H1 (cell line): ENCODE measurements at regions not wholly inside any gene's neighbourhood (a gene's known extent, or its start where the extent isn't known, plus 50 kb on each side); places are given as distances from the start of the nearest gene placed in this dataset.

Source experiments
- CTCF ChIA-PET: fragments of 300-600 bp; sonication (Branson Sonifier 250); formaldehyde crosslinking; loops from one replicate; lab custom pipeline; 2021; ENCODE audit not compliant: partially characterized antibody; lab: Charles Lee
- POLR2A ChIA-PET: fragments of 300-600 bp; sonication (Branson Sonifier 250); formaldehyde crosslinking; loops from one replicate; lab custom pipeline; 2021; ENCODE audit warnings: inconsistent platforms; ENCODE audit not compliant: partially characterized antibody; lab: Charles Lee
- DNase-seq, 2 experiments: peaks; one replicate each; pipeline versions ENCODE4 v3.0.0 to v3.0.0-alpha.2; 2010 to 2022; ENCODE audit warnings: low spot score in 2 of 2, low read depth in 1 of 2, mixed read lengths in 1 of 2
- FAIRE-seq: peaks from 2 replicates; lab custom pipeline; 2011; peaks lifted over from hg19 to GRCh38; lab: Jason Lieb, UNC
- H2AFZ ChIP-seq: 2 replicates; pipeline ENCODE4 v1.8.1; 2012; ENCODE audit warnings: low read length, inconsistent platforms
- H2AK5ac ChIP-seq: 2 replicates; pipeline ENCODE4 v1.6.1; 2013; ENCODE audit warnings: low read depth, low read length
- H2BK120ac ChIP-seq: replicated peaks from 2 replicates; pipeline ENCODE3; 2013; ENCODE audit warnings: low read depth, low read length, inconsistent platforms
- H2BK12ac ChIP-seq: 2 replicates; pipeline ENCODE4 v1.6.1; 2013; ENCODE audit warnings: low read depth, low read length
- H2BK15ac ChIP-seq: 2 replicates; pipeline ENCODE4 v1.6.1; 2013; ENCODE audit warnings: low read length
- H2BK20ac ChIP-seq: 2 replicates; pipeline ENCODE4 v1.6.1; 2013; ENCODE audit warnings: low read length
- H2BK5ac ChIP-seq: 2 replicates; pipeline ENCODE4 v1.6.1; 2013; ENCODE audit warnings: low read depth, low read length
- H3K14ac ChIP-seq: 2 replicates; pipeline ENCODE4 v1.6.1; 2013; ENCODE audit warnings: inconsistent platforms; ENCODE audit not compliant: insufficient read length
- H3K18ac ChIP-seq: 2 replicates; pipeline ENCODE4 v1.6.1; 2013; ENCODE audit warnings: low read length; ENCODE audit errors: extremely low read depth
- H3K23ac ChIP-seq: 2 replicates; pipeline ENCODE4 v1.6.1; 2013; ENCODE audit warnings: inconsistent platforms; ENCODE audit not compliant: insufficient read length
- H3K23me2 ChIP-seq: 2 replicates; pipeline ENCODE4 v1.6.1; 2013; ENCODE audit warnings: low read depth, low read length
- H3K27ac ChIP-seq: 2 replicates; pipeline ENCODE4 v1.6.1; 2011; ENCODE audit warnings: low read depth, low read length, inconsistent platforms
- H3K27me3 ChIP-seq, 4 experiments: replicated peaks in 1 of 4; 1 replicate in 1 of 4; 2 replicates in 3 of 4; pipeline versions ENCODE4 v1.6.1 to v1.8.1; 2011 to 2013; ENCODE audit warnings: low read length in 3 of 4, mild to moderate bottlenecking in 3 of 4, inconsistent platforms in 2 of 4, mixed read lengths in 2 of 4, moderate library complexity in 1 of 4; ENCODE audit not compliant: control insufficient read depth in 3 of 4, insufficient read depth in 3 of 4; ENCODE audit errors: extremely low read depth in 1 of 4
- H3K36me3 ChIP-seq, 4 experiments: 2 replicates each; pipeline versions ENCODE4 v1.6.1 to v1.8.1; 2011 to 2013; ENCODE audit warnings: mild to moderate bottlenecking in 4 of 4, low read length in 3 of 4, moderate library complexity in 2 of 4, control low read depth in 1 of 4, inconsistent platforms in 1 of 4; ENCODE audit not compliant: insufficient read depth in 4 of 4, control insufficient read depth in 2 of 4
- H3K4ac ChIP-seq: replicated peaks from 2 replicates; pipeline ENCODE3; 2013; ENCODE audit warnings: low read length, low read depth, mixed read lengths, inconsistent platforms; ENCODE audit not compliant: insufficient read length
- H3K4me1 ChIP-seq, 4 experiments: replicated peaks in 1 of 4; 1 replicate in 1 of 4; 2 replicates in 3 of 4; pipeline versions ENCODE4 v1.6.1 to v1.8.1; 2011 to 2013; ENCODE audit warnings: low read length in 3 of 4, inconsistent platforms in 2 of 4, mixed read lengths in 1 of 4; ENCODE audit not compliant: insufficient read depth in 4 of 4, control insufficient read depth in 3 of 4
- H3K4me2 ChIP-seq, 2 experiments: 2 replicates each; pipeline versions ENCODE4 v1.6.1 to v1.8.1; 2011 to 2013; ENCODE audit warnings: low read depth in 2 of 2, low read length in 2 of 2, control low read depth in 1 of 2, inconsistent platforms in 1 of 2, mild to moderate bottlenecking in 1 of 2; ENCODE audit not compliant: insufficient read depth in 1 of 2
- H3K4me3 ChIP-seq, 4 experiments: fragments of 200-600, 300-600 bp in 1 of 4; sonication (generic), shearing (Covaris generic), sonication (Bioruptor Twin) in 1 of 4; 2 replicates each; pipeline versions ENCODE4 v1.5.1 to v1.8.1; 2011 to 2016; ENCODE audit warnings: low read length in 4 of 4, low read depth in 3 of 4, control low read depth in 2 of 4, inconsistent platforms in 2 of 4, mild to moderate bottlenecking in 2 of 4, mixed read lengths in 1 of 4, moderate library complexity in 1 of 4; ENCODE audit not compliant: insufficient read depth in 2 of 4; ENCODE audit errors: extremely low read depth in 1 of 4
- H3K56ac ChIP-seq: replicated peaks from 2 replicates; pipeline ENCODE3; 2013; ENCODE audit warnings: low read depth, mild to moderate bottlenecking, mixed read lengths, low read length, inconsistent platforms; ENCODE audit not compliant: insufficient read length
- H3K79me1 ChIP-seq: 2 replicates; pipeline ENCODE4 v1.6.1; 2013; ENCODE audit warnings: low read depth, low read length, control low read depth
- H3K79me2 ChIP-seq, 2 experiments: 2 replicates each; pipeline versions ENCODE4 v1.6.1 to v1.8.1; 2012 to 2013; ENCODE audit warnings: low read length in 2 of 2, mild to moderate bottlenecking in 2 of 2, inconsistent platforms in 1 of 2; ENCODE audit not compliant: insufficient read depth in 2 of 2, control insufficient read depth in 1 of 2
- H3K9ac ChIP-seq, 4 experiments: replicated peaks in 1 of 4; 1 replicate in 1 of 4; 2 replicates in 3 of 4; pipeline versions ENCODE4 v1.6.1 to v1.8.1; 2011 to 2013; ENCODE audit warnings: low read depth in 3 of 4, low read length in 3 of 4, control low read depth in 2 of 4, mild to moderate bottlenecking in 2 of 4, moderate library complexity in 2 of 4, inconsistent platforms in 1 of 4; ENCODE audit errors: extremely low read depth in 1 of 4
- H3K9me3 ChIP-seq, 2 experiments: 2 replicates each; pipeline versions ENCODE4 v1.6.1 to v1.8.1; 2012 to 2013; ENCODE audit warnings: mild to moderate bottlenecking in 2 of 2, moderate library complexity in 2 of 2, control low read depth in 1 of 2, inconsistent platforms in 1 of 2, low read depth in 1 of 2, low read length in 1 of 2, mixed read lengths in 1 of 2; ENCODE audit not compliant: insufficient read depth in 2 of 2
- H4K20me1 ChIP-seq, 2 experiments: replicated peaks in 1 of 2; 2 replicates each; pipeline versions ENCODE3 to v1.8.1; 2011 to 2013; ENCODE audit warnings: inconsistent platforms in 2 of 2, low read length in 2 of 2, mild to moderate bottlenecking in 1 of 2; ENCODE audit not compliant: insufficient read depth in 2 of 2, control insufficient read depth in 1 of 2
- H4K5ac ChIP-seq: 2 replicates; pipeline ENCODE4 v1.6.1; 2013; ENCODE audit warnings: low read length, low read depth, mixed read lengths, inconsistent platforms; ENCODE audit not compliant: insufficient read length
- H4K8ac ChIP-seq: 2 replicates; pipeline ENCODE4 v1.8.0; 2013; ENCODE audit warnings: mild to moderate bottlenecking, moderate library complexity, low read length, inconsistent platforms; ENCODE audit not compliant: insufficient read depth; ENCODE audit errors: extremely low read depth
- H4K91ac ChIP-seq: replicated peaks from 2 replicates; pipeline ENCODE3; 2013; ENCODE audit warnings: low read length, mixed read lengths, inconsistent platforms; ENCODE audit not compliant: insufficient read length
- ASH2L ChIP-seq: fragments of 200-600, 300-600 bp; sonication (generic); IDR thresholded peaks from one replicate; pipeline ENCODE4 v1.7.1; 2017; ENCODE audit warnings: low read length
- BCL11A ChIP-seq, 2 experiments: IDR thresholded peaks; one replicate each; pipeline ENCODE4 v1.6.1; 2011; ENCODE audit warnings: low read depth in 2 of 2, low read length in 2 of 2, mild to moderate bottlenecking in 2 of 2
- BRCA1 ChIP-seq: IDR thresholded peaks from 2 replicates; pipeline ENCODE4 v1.6.1; 2012; ENCODE audit warnings: low read depth, low read length, improper control_type of control experiment
- CEBPB ChIP-seq: IDR thresholded peaks from 2 replicates; pipeline ENCODE4 v1.6.1; 2012; ENCODE audit warnings: low read depth, low read length
- CHD2 ChIP-seq: IDR thresholded peaks from 2 replicates; pipeline ENCODE4 v1.6.1; 2012; ENCODE audit warnings: low read length, improper control_type of control experiment
- HDAC2 ChIP-seq, 2 experiments: fragments of 300-600 bp in 1 of 2; sonication (generic) in 1 of 2; IDR thresholded peaks; 2 replicates each; pipeline ENCODE4 v1.6.1; 2011 to 2012; ENCODE audit warnings: low read depth in 2 of 2, low read length in 2 of 2, mild to moderate bottlenecking in 2 of 2, moderate library complexity in 2 of 2, borderline replicate concordance in 1 of 2, inconsistent platforms in 1 of 2
- HDAC6 ChIP-seq: IDR thresholded peaks from one replicate; pipeline ENCODE4 v1.7.1; 2012; ENCODE audit warnings: low read depth, mild to moderate bottlenecking, inconsistent platforms, low read length, moderate library complexity
- KDM5A ChIP-seq: fragments of 200-600 bp; IDR thresholded peaks from 2 replicates; pipeline ENCODE4 v1.7.1; 2012; ENCODE audit warnings: mild to moderate bottlenecking, low read length, inconsistent platforms, mixed read lengths
- RAD21 ChIP-seq, 2 experiments: IDR thresholded peaks in 1 of 2; conservative IDR thresholded peaks in 1 of 2; 2 replicates each; pipeline ENCODE4 v1.6.1; 2011; ENCODE audit warnings: low read depth in 2 of 2, low read length in 2 of 2, improper control_type of control experiment in 1 of 2, inconsistent platforms in 1 of 2, mild to moderate bottlenecking in 1 of 2, moderate library complexity in 1 of 2
- RNF2 ChIP-seq: fragments of 200-900, 300-1000 bp; sonication (generic); IDR thresholded peaks from 2 replicates; pipeline ENCODE4 v1.7.1; 2016; ENCODE audit warnings: borderline replicate concordance, low read depth, mild to moderate bottlenecking, antibody characterized with exemption, low read length; ENCODE audit not compliant: poor library complexity, severe bottlenecking; ENCODE audit errors: missing control alignments
- RXRA ChIP-seq: IDR thresholded peaks from 2 replicates; pipeline ENCODE4 v1.6.1; 2011; ENCODE audit warnings: low read depth, mild to moderate bottlenecking, low read length, moderate library complexity; ENCODE audit not compliant: insufficient read depth
- SRF ChIP-seq: IDR thresholded peaks from 2 replicates; pipeline ENCODE4 v1.6.1; 2011; ENCODE audit warnings: mild to moderate bottlenecking, low read depth, low read length, moderate library complexity
- TAF1 ChIP-seq: IDR thresholded peaks from 2 replicates; pipeline ENCODE4 v1.6.1; 2011; ENCODE audit warnings: mild to moderate bottlenecking, low read depth, low read length
- WGBS, 2 experiments: shearing (Covaris generic) in 1 of 2; methylation state at CpG; one replicate each; pipeline versions ENCODE4 v1.1.6 to v1.1.7; 2013 to 2015; ENCODE audit warnings: low lambda C conversion rate in 2 of 2, mixed read lengths in 2 of 2, inconsistent platforms in 1 of 2, low coverage in 1 of 2, missing lambda C conversion rate in 1 of 2; ENCODE audit not compliant: insufficient replicate concordance in 2 of 2, insufficient coverage in 1 of 2, insufficient read length in 1 of 2; ENCODE audit errors: extremely low coverage in 1 of 2, missing lambda C conversion rate in 1 of 2; 5-methylcytosine and 5-hydroxymethylcytosine counted together
- TF ChIP-seq, protein P1 (sequence below): IDR thresholded peaks from 2 replicates; pipeline ENCODE4 v1.6.1; 2012; ENCODE audit warnings: inconsistent platforms

- peaks cover 0 to 1% (median 0%) of the 10 kb centered on the region in 4 experiments; a peak in 1 of 7 replicates for H3K27me3 ChIP-seq
- no peak overlapping the region for H2BK15ac ChIP-seq
- H2BK5ac ChIP-seq, result no peak overlapping the region
- H3K23me2 ChIP-seq, result peaks cover 2% of the 10 kb centered on the region; the same call in 1 of the 2 replicates
- H3K14ac ChIP-seq, result no peak overlapping the region
- H3K4me2 ChIP-seq, result no peak overlapping the region
- TF ChIP-seq, protein P1, sequence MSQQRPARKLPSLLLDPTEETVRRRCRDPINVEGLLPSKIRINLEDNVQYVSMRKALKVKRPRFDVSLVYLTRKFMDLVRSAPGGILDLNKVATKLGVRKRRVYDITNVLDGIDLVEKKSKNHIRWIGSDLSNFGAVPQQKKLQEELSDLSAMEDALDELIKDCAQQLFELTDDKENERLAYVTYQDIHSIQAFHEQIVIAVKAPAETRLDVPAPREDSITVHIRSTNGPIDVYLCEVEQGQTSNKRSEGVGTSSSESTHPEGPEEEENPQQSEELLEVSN, result no peak
- no peak for TF ChIP-seq HDAC6
- no peak for TF ChIP-seq BRCA1
- no peak for TF ChIP-seq CHD2
- no peak for TF ChIP-seq HDAC2 (IDR thresholded peaks at IDR 0.05; ENCODE audit: borderline replicate concordance in 1 of 2, low read depth in 2 of 2, low read length in 2 of 2)
- TF ChIP-seq RAD21 (IDR thresholded peaks at IDR 0.05 in 1 of 2, conservative IDR thresholded peaks at IDR 0.05 in 1 of 2; ENCODE audit: low read depth in 2 of 2, low read length in 2 of 2), result no peak
- TF ChIP-seq RNF2, result no peak
- TF ChIP-seq TAF1, result no peak
- TF ChIP-seq RXRA, result no peak
- no peak for TF ChIP-seq SRF
- no peak for TF ChIP-seq ASH2L
- no peak for TF ChIP-seq KDM5A
- no peak for TF ChIP-seq BCL11A (IDR thresholded peaks at IDR 0.05; ENCODE audit: low read depth in 2 of 2, low read length in 2 of 2)
- TF ChIP-seq CEBPB, result no peak
- no peaks in the 10 kb centered on the region for H4K20me1 ChIP-seq
- H3K79me2 ChIP-seq, result no peaks in the 10 kb centered on the region
- H2BK120ac ChIP-seq, result no peak overlapping the region
- WGBS, 2 experiments, result 74% methylated on average over 4 of the region's 4 CpGs; no CpG with 5 or more reads in 1 of the 2 experiments
- ChIA-PET POLR2A (no interaction called here), CTCF (interaction anchor here (0.7 to 2.2 kb wide), 23 partner anchors 10 to 414 kb away, joined by 3 to 10 read pairs (median 4); no protein-coding TSS in a partner anchor)
- no peak for DNase-seq
- H4K91ac ChIP-seq, result no peak overlapping the region
- H2BK20ac ChIP-seq, result no peak overlapping the region
- no peaks in the 10 kb centered on the region; a peak in 1 of 4 replicates for H3K9me3 ChIP-seq
- H3K23ac ChIP-seq, result no peak overlapping the region
- no peak overlapping the region for H4K8ac ChIP-seq
- H3K9ac ChIP-seq, result no peak overlapping the region; a peak in 1 of 7 replicates
- no peak overlapping the region for H3K56ac ChIP-seq
- FAIRE-seq, result no peak
- H3K18ac ChIP-seq, result no peak overlapping the region
- no peaks in the 10 kb centered on the region for H3K79me1 ChIP-seq
- no peak overlapping the region for H4K5ac ChIP-seq
- H3K4me1 ChIP-seq, result no peaks in the 10 kb centered on the region
- no peaks in the 10 kb centered on the region for H3K36me3 ChIP-seq
- no peak overlapping the region for H2BK12ac ChIP-seq
- H2AK5ac ChIP-seq, result no peak overlapping the region
- H3K27ac ChIP-seq, result no peak overlapping the region
- no peak overlapping the region for H2AFZ ChIP-seq
- no peak overlapping the region for H3K4ac ChIP-seq
- H3K4me3 ChIP-seq, result no peak overlapping the region
Observed at GRCh38 chr5:74919041-74919440, 52.9 kb upstream of the FAM169A start.
